ENCODE measurements at regions not wholly inside any gene's neighbourhood (a gene's known extent, or its start where the extent isn't known, plus 50 kb on each side); places are given as distances from the start of the nearest gene placed in this dataset.
A peak's percentile ranks its signal among the peaks of the same experiment; 100 is the strongest.

DNA sequence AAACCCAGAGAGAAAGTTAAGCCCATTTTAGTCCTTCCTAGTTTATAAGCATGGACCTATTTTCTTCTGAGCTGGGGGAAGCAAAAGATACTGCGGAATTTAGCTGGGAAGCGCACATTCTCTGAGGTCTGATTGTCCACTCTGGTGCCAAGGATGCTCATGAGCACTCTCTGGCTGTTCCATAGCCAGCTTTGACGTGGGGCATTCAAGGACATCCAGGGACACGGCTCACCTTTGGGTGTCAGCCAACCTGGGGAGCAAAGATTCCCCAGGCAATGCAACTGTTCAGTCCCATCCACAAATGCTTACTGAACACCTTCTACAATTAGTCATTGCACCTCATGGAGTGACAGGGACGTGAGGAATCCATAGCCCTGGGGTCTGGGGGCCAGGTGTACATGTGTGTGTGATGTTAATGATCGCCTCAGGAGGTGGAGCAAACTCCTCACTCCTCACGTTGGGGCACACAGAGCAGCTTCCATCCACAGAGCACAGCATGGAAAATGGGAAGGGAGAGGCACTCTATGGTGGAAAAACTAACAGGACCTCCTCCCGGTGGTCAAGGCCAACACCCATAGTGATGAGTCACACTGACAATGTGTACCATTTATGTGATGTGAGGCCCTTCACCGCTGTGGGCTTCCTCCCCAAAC, 67.5 kb upstream of the IGFBP3 start:
- H3K27me3 Mint-ChIP-seq (ENCODE audit: unreplicated experiment): no peaks in the 10 kb centered on the region
- no peak for TF ChIP-seq CTCF (IDR thresholded peaks at IDR 0.05)
- H3K27ac Mint-ChIP-seq (ENCODE audit: unreplicated experiment): no peak overlapping the region
- DNase-seq (ENCODE audit: extremely low spot score, unreplicated experiment): peak; percentile 34
- H3K9me3 Mint-ChIP-seq (ENCODE audit: unreplicated experiment): no peaks in the 10 kb centered on the region
- no peaks in the 10 kb centered on the region for H3K36me3 Mint-ChIP-seq (ENCODE audit: unreplicated experiment)
- peaks cover 18% of the 10 kb centered on the region for H3K4me1 Mint-ChIP-seq (ENCODE audit: unreplicated experiment)
- no peak overlapping the region for H3K4me3 Mint-ChIP-seq (ENCODE audit: unreplicated experiment)

- no peak for TF ChIP-seq CTCF (IDR thresholded peaks at IDR 0.05)
- H3K4me1 Mint-ChIP-seq (ENCODE audit: unreplicated experiment): peaks cover 27% of the 10 kb centered on the region
- H3K9me3 Mint-ChIP-seq (ENCODE audit: unreplicated experiment): no peaks in the 10 kb centered on the region
- H3K4me3 Mint-ChIP-seq (ENCODE audit: unreplicated experiment): no peak overlapping the region
- H3K36me3 Mint-ChIP-seq (ENCODE audit: unreplicated experiment): no peaks in the 10 kb centered on the region
- no peak overlapping the region for H3K27ac Mint-ChIP-seq (ENCODE audit: unreplicated experiment)
- DNase-seq (ENCODE audit: extremely low spot score, unreplicated experiment): peak; percentile 79
- no peaks in the 10 kb centered on the region for H3K27me3 Mint-ChIP-seq (ENCODE audit: unreplicated experiment)
These were observed 66.6 kb upstream of the IGFBP3 start for GRCh38 chr7:45987521-45988290.

GRCh38 chr7:45986355-45987298, 65.6 kb upstream of the IGFBP3 start:
- TF ChIP-seq CTCF (IDR thresholded peaks at IDR 0.05): no peak
- no peaks in the 10 kb centered on the region for H3K27me3 Mint-ChIP-seq (ENCODE audit: unreplicated experiment)
- H3K36me3 Mint-ChIP-seq (ENCODE audit: unreplicated experiment): peaks cover 2% of the 10 kb centered on the region
- H3K4me3 Mint-ChIP-seq (ENCODE audit: unreplicated experiment): no peak overlapping the region
- peak; percentile 77 for DNase-seq (ENCODE audit: extremely low spot score, unreplicated experiment)
- peaks cover 27% of the 10 kb centered on the region for H3K4me1 Mint-ChIP-seq (ENCODE audit: unreplicated experiment)
- no peak overlapping the region for H3K27ac Mint-ChIP-seq (ENCODE audit: unreplicated experiment)
- H3K9me3 Mint-ChIP-seq (ENCODE audit: unreplicated experiment): peaks cover 5% of the 10 kb centered on the region

DNA sequence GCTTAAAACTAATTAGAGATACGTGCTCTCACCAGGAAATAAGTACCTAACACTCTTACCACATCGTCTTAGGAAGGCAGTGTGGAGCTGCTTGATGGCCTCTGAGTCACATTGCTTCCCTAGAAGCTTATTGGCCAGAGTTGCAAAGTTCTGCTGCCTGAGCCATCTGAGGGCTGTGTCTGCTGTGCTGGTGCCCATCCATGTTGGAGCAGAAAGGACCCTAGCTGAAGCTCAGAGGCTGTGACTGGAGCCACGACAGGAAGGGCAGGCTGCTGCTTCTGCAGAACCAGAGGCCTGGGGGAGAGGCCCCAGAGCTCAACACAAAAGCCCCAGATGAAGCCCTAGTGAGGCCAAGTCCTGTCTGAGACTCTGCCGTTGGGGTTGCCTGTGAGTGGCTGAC, 64.8 kb upstream of the IGFBP3 start:
- H3K27me3 Mint-ChIP-seq (ENCODE audit: unreplicated experiment): no peaks in the 10 kb centered on the region
- H3K9me3 Mint-ChIP-seq (ENCODE audit: unreplicated experiment): peaks cover 5% of the 10 kb centered on the region
- H3K36me3 Mint-ChIP-seq (ENCODE audit: unreplicated experiment): peaks cover 2% of the 10 kb centered on the region
- no peak for TF ChIP-seq CTCF (IDR thresholded peaks at IDR 0.05)
- H3K27ac Mint-ChIP-seq (ENCODE audit: unreplicated experiment): no peak overlapping the region
- no peak for DNase-seq (ENCODE audit: extremely low spot score, unreplicated experiment)
- peaks cover 25% of the 10 kb centered on the region for H3K4me1 Mint-ChIP-seq (ENCODE audit: unreplicated experiment)
- H3K4me3 Mint-ChIP-seq (ENCODE audit: unreplicated experiment): no peak overlapping the region
